HG03159 (cell line): ENCODE measurements at regions not wholly inside any gene's neighbourhood (a gene's known extent, or its start where the extent isn't known, plus 50 kb on each side); places are given as distances from the start of the nearest gene placed in this dataset.
"Not testable (repeated sequence)": the region's sequence is repeated elsewhere in the genome, so short reads cannot be mapped to it uniquely, and the experiment has no call there.

Experiments
- ATAC-seq: cut with Tn5 transposase; IDR thresholded peaks from one replicate; pipeline ENCODE4 v1.9.1; 2021; ENCODE audit warnings: mild to moderate bottlenecking, moderate library complexity; ENCODE audit not compliant: unreplicated experiment

GRCh38 chr21:36591326-36591970, 107.5 kb upstream of the SIM2 start:
- no peak for ATAC-seq

DNA sequence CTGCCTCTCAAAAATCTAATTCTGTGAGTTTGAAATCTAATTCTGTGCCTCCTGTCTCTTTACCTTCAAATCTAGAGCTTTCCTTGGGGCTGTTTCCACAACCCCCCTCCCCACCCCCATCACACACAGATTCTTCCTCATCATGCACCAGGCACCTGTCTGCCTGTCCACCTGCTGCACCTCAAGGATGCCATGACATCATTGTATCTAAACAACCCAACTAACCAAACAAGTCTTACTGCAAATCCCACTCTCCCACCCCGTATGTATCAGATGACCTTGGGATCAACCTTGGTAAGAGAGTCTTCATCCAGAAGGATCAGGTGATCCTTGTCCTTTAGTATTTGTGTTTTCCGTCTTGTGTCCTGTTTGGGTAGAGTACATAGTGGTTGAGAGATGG, 102.7 kb upstream of the SIM2 start:
- no peak for ATAC-seq

GRCh38 chr21:36601362-36601761, 97.6 kb upstream of the SIM2 start:
- no peak for ATAC-seq

GRCh38 chr21:36602735-36603134, 96.2 kb upstream of the SIM2 start:
- ATAC-seq: no peak

DNA sequence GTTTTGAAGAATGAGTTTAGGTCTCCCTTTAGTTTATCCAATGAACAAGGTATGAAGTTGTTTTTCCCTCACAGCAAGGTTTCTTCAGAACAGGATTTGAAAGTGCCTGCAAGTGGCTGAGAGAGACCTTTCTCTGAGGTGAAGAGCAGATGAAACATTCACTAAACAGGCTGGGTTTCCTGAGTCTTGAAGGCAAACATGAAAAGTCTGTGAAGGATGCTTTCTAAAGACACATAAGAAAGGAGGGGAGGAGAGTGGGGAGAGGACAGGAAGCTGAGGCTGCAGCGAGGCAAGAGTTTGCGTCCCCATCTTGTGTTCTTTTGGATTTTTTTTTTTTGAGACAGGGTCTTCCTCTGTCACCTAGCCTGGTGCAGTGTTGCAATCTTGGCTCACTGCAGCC, 95.7 kb upstream of the SIM2 start:
- no peak for ATAC-seq

- no peak for ATAC-seq
These were observed 93.5 kb upstream of the SIM2 start for GRCh38 chr21:36605426-36605825.

GRCh38 chr21:36606287-36606982, 92.5 kb upstream of the SIM2 start:
- ATAC-seq: no peak

DNA sequence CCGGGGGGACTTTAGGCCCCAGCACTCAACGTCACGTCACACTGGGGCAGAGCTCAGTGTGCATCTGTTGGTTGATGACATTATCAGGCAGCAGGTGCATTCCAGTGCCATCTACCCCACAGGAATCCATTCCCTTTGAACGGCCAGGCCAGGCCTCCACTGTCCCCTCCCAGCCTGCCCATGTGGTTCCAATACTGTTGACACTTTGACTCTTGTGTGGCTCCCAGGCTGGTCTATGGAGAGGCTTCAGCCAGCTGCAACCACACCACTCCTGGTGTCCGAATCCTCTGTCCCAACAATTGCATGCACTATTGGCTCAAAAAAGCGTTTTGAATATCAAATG, 92.0 kb upstream of the SIM2 start:
- no peak for ATAC-seq

DNA sequence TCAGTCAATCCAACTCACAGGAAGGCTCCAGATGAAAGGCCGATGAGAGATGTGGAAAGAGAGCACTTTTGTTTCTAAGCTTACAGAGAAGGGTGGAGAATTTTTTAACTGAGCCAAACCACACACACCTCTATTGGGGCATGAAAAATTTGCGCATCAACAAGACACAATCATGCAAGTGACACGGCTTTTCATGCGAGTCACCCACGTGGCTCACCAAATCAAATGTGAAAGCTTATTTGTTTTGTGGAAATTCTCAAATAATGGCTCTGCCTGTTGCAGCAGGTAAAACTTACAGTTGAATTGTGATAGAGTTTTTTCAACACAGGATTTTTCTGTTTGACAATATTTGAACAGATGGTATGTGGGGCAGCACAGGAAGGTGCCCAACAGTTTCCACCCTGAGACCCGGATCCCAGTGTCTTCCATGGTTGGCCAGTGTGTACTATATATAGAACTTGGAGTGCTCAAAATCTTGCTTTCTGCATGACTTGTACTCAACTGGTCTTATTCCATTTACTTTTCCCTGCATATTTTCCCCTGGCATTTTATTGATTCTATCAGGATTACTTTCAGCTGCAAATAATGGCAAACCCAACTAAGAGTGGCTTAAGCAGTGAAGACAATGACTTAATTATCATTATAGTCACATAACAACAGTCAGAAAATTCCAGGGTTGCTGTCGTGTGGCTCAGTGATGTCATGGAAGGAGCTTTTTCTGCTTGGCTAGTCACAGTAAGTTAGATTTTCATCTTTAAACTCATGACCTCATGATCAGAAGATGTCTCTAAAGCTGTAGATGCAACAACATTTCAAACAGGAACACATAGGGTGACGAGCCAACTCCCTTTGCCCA, 90.6 kb upstream of the SIM2 start:
- no peak for ATAC-seq

GRCh38 chr21:36608897-36609225, 90.1 kb upstream of the SIM2 start:
- ATAC-seq: no peak

DNA sequence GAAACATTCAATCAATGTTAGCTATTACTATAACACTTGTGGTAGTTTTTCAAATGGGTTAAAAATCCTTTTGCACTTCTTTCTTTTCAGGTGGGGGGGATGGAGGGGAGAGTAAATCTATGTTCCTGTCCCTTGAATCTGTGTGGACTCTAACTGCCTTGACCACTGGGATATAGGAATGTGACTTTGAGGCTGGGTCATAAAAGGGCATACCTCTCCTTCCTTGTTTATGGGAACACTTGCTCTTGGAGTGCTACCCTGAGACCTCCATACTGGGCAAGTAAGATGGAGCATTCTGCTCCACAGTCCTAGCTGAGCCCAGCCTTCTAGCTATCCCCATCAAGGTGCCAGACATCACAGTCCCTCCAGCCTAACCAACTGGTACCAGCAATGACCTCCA, 89.3 kb upstream of the SIM2 start:
- no peak for ATAC-seq

- ATAC-seq: no peak
These were observed 88.7 kb upstream of the SIM2 start for GRCh38 chr21:36610201-36610600.

- no peak for ATAC-seq
These were observed 88.0 kb upstream of the SIM2 start for GRCh38 chr21:36610935-36611334.

GRCh38 chr21:36611379-36611778, 87.5 kb upstream of the SIM2 start:
- no peak for ATAC-seq

- no peak for ATAC-seq
These were observed 85.9 kb upstream of the SIM2 start for GRCh38 chr21:36613059-36613458.

DNA sequence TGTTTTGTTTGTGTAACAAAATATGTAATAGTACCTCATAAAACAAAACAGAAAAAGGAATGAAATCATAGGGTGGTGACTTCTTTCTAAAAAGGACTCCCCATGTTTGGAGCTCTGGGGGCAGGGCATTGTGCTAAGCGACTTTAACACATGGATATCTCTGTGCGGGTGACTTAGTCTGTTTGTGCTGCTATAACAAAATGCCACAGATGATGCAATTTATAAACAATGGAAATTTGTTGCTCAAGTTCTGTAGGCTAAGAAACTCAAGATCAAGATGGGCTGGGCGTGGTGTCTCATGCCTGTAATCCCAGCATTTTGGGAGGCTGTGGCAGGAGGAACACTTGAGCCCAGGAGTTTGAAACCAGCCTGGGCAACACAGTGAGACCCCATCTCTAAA, 85.4 kb upstream of the SIM2 start:
- ATAC-seq: no peak

DNA sequence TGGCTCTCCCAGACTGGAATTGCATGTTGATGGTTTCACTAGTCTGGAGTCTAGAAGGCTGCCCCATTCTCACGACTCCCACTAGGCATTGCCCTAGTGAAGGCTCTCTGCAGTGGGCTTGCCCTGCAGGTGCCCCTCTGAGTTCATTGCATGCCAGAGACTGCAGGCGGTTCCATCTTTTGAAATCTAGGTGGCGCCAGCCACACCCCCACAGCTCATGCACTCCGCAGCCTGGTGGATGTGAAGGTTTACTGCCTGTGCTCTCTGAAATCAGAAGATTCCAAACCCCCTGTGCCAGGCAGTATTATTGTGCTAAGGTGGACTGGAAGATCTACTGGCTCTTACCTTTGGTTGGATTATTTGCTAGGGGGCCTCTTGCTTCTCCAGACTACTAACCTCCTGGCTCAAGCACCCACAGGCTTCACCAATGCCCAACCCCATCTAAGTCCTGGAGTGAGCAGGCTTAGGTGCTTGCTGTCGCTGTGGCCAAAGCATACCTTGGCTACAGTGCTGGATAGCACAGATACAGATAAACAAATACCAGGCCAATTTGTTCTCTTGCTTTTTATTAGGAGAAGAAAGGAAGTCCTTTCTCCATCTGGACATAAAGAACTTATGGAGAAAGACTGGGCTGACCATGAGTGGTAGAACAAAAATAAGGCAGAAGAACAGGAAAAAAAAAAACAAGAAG, 83.5 kb upstream of the SIM2 start:
- ATAC-seq: no peak

GRCh38 chr21:36616773-36617172, 82.1 kb upstream of the SIM2 start:
- ATAC-seq: not testable (repeated sequence)

DNA sequence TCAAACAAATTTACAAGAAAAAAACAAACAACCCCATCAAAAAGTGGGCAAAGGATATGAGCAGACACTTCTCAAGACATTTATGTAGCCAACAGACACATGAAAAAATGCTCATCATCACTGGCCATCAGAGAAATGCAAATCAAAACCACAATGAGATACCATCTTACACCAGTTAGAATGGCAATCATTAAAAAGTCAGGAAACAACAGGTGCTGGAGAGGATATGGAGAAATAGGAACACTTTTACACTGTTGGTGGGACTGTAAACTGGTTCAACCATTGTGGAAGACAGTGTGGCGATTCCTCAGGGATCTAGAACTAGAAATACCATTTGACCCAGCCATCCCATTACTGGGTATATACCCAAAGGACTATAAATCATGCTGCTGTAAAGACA, 77.1 kb upstream of the SIM2 start:
- ATAC-seq: not testable (repeated sequence)

DNA sequence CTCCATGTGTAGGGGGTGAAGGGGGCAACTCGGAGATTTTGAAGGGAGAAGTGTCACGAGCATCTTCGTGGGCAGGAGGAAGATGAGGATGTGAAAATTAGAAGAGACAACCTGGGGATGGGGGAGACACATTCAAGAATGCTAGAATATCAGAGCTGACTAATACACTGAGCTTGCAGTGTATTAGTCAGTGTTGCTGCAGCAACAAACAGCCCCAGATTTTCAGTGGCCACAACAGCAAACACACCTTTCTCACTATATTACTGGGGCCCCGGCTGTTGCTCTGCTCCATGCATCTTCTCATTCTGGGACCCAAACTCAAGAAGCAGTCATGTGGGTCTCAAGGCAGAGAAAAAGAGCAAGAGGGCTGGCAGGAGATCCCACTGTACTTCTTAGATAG, 74.8 kb upstream of the SIM2 start:
- no peak for ATAC-seq

- ATAC-seq: no peak
These were observed 72.1 kb upstream of the SIM2 start for GRCh38 chr21:36626791-36627190.

GRCh38 chr21:36627242-36627641, 71.7 kb upstream of the SIM2 start:
- no peak for ATAC-seq
